Loucy (cell line): ENCODE measurements at regions not wholly inside any gene's neighbourhood (a gene's known extent, or its start where the extent isn't known, plus 50 kb on each side); places are given as distances from the start of the nearest gene placed in this dataset.

ENCODE experiments used
- EZH2phosphoT487 ChIP-seq: fragments of 200-600 bp; IDR thresholded peaks from 2 replicates; pipeline ENCODE4 v1.6.1; 2018; ENCODE audit warnings: antibody characterized with exemption, mild to moderate bottlenecking, moderate library complexity, borderline replicate concordance
- TF ChIP-seq, protein P1 (sequence below): fragments of 200-600 bp; sonication (generic); conservative IDR thresholded peaks from 2 replicates; pipeline ENCODE4 v1.5.1; 2014; ENCODE audit warnings: mild to moderate bottlenecking, antibody characterized with exemption, low read length

DNA sequence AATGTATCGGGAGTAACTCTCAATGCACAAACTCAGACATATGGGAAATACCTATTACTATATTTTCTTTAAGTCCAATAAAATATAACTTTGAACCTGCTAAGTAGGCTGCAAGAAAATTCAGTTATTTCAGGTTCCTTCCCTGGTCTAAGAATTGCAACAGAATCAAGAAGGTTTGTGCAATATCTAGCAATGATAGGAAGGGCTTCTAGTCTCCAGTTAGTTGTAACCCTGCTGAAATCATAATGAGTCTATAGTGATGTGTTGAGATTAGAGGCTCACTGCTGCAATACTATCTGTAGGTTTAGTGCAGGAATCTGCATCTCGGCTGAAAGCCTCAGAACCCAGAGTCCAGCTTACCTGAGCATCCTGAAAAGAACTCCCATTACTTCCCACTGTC is 110.5 kb downstream of the PMP22 start:
- TF ChIP-seq, protein P1, sequence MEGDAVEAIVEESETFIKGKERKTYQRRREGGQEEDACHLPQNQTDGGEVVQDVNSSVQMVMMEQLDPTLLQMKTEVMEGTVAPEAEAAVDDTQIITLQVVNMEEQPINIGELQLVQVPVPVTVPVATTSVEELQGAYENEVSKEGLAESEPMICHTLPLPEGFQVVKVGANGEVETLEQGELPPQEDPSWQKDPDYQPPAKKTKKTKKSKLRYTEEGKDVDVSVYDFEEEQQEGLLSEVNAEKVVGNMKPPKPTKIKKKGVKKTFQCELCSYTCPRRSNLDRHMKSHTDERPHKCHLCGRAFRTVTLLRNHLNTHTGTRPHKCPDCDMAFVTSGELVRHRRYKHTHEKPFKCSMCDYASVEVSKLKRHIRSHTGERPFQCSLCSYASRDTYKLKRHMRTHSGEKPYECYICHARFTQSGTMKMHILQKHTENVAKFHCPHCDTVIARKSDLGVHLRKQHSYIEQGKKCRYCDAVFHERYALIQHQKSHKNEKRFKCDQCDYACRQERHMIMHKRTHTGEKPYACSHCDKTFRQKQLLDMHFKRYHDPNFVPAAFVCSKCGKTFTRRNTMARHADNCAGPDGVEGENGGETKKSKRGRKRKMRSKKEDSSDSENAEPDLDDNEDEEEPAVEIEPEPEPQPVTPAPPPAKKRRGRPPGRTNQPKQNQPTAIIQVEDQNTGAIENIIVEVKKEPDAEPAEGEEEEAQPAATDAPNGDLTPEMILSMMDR: no peak
- no peak for TF ChIP-seq EZH2phosphoT487
